ENCODE measurements at regions not wholly inside any gene's neighbourhood (a gene's known extent, or its start where the extent isn't known, plus 50 kb on each side); places are given as distances from the start of the nearest gene placed in this dataset.

- DNase-seq (ENCODE audit: low spot score) = no peak
These were observed 624.4 kb downstream of the NYAP2 start for GRCh38 chr2:226023946-226024345.

GRCh38 chr2:226023383-226023782 is 623.9 kb downstream of the NYAP2 start:
- DNase-seq (ENCODE audit: low spot score) = no peak

GRCh38 chr2:226020956-226021355 is 621.4 kb downstream of the NYAP2 start:
- DNase-seq (ENCODE audit: low spot score) = no peak

- DNase-seq (ENCODE audit: low spot score) = no peak
These were observed 620.7 kb downstream of the NYAP2 start for GRCh38 chr2:226020176-226020575.

GRCh38 chr2:226018641-226019040 is 619.1 kb downstream of the NYAP2 start:
- DNase-seq (ENCODE audit: low spot score) = no peak

GRCh38 chr2:226017537-226017936 is 618.0 kb downstream of the NYAP2 start:
- no peak for DNase-seq (ENCODE audit: low spot score)

- DNase-seq (ENCODE audit: low spot score) = no peak
These were observed 617.6 kb downstream of the NYAP2 start for GRCh38 chr2:226017107-226017506.

GRCh38 chr2:226011716-226012450 is 612.4 kb downstream of the NYAP2 start:
- DNase-seq (ENCODE audit: low spot score) = no peak

GRCh38 chr2:226002438-226002837 is 602.9 kb downstream of the NYAP2 start:
- no peak for DNase-seq (ENCODE audit: low spot score)

- no peak for DNase-seq (ENCODE audit: low spot score)
These were observed 602.2 kb downstream of the NYAP2 start for GRCh38 chr2:226001716-226002115.

GRCh38 chr2:225999692-226000091 is 600.2 kb downstream of the NYAP2 start:
- no peak for DNase-seq (ENCODE audit: low spot score)

GRCh38 chr2:225998653-225999052 is 599.1 kb downstream of the NYAP2 start:
- DNase-seq (ENCODE audit: low spot score) = no peak

- no peak for DNase-seq (ENCODE audit: low spot score)
These were observed 598.6 kb downstream of the NYAP2 start for GRCh38 chr2:225998116-225998515.

GRCh38 chr2:225996462-225996828 is 596.9 kb downstream of the NYAP2 start:
- DNase-seq (ENCODE audit: low spot score) = no peak

- DNase-seq (ENCODE audit: low spot score) = no peak
These were observed 596.4 kb downstream of the NYAP2 start for GRCh38 chr2:225995796-225996461.

- DNase-seq (ENCODE audit: low spot score) = no peak
These were observed 595.4 kb downstream of the NYAP2 start for GRCh38 chr2:225994748-225995405.

- DNase-seq (ENCODE audit: low spot score) = no peak
These were observed 593.9 kb downstream of the NYAP2 start for GRCh38 chr2:225993430-225993829.

- DNase-seq (ENCODE audit: low spot score) = no peak
These were observed 590.3 kb downstream of the NYAP2 start for GRCh38 chr2:225989809-225990208.

- no peak for DNase-seq (ENCODE audit: low spot score)
These were observed 580.9 kb downstream of the NYAP2 start for GRCh38 chr2:225980372-225980771.

- no peak for DNase-seq (ENCODE audit: low spot score)
These were observed 571.9 kb downstream of the NYAP2 start for GRCh38 chr2:225971433-225971832.

GRCh38 chr2:225948903-225949302 is 549.4 kb downstream of the NYAP2 start:
- no peak for DNase-seq (ENCODE audit: low spot score)

GRCh38 chr2:225938991-225939390 is 539.5 kb downstream of the NYAP2 start:
- DNase-seq (ENCODE audit: low spot score) = no peak

- no peak for DNase-seq (ENCODE audit: low spot score)
These were observed 538.2 kb downstream of the NYAP2 start for GRCh38 chr2:225937625-225938187.
